Pancreas (tissue), 10 donors: ENCODE measurements at regions not wholly inside any gene's neighbourhood (a gene's known extent, or its start where the extent isn't known, plus 50 kb on each side); places are given as distances from the start of the nearest gene placed in this dataset.
"Not testable (repeated sequence)": the region's sequence is repeated elsewhere in the genome, so short reads cannot be mapped to it uniquely, and the experiment has no call there.

ENCODE experiments used
- ATAC-seq, 4 donors: fragments of 200-7000 bp; cut with Tn5 transposase; one replicate each; pipeline versions ENCODE4 v1.8.0 to v1.9.1; 2020; ENCODE audit warnings: mild to moderate bottlenecking in 4 of 4, moderate library complexity in 4 of 4
- DNase-seq, 6 donors: peaks; one replicate each; pipeline ENCODE4 v3.0.0-alpha.2; 2020
- FAIRE-seq: peaks from 2 replicates; lab custom pipeline; 2012; peaks lifted over from hg19 to GRCh38; lab: Jason Lieb, UNC
- H3K27ac ChIP-seq, 4 donors: fragments of 200-600 bp; sonication (generic); 1 replicate in 3 of 4; 2 replicates in 1 of 4; pipeline versions ENCODE4 v1.5.0 to v1.8.0; 2020
- H3K27me3 ChIP-seq, 4 donors: fragments of 200-600 bp; one replicate each; pipeline ENCODE4 v1.8.0; 2021
- H3K36me3 ChIP-seq, 3 donors: fragments of 200-600 bp; sonication (generic) in 1 of 3; one replicate each; pipeline versions ENCODE4 v1.5.0 to v1.8.0; 2020 to 2021
- H3K4me1 ChIP-seq, 3 donors: fragments of 200-600 bp; one replicate each; pipeline ENCODE4 v1.8.0; 2021
- H3K4me3 ChIP-seq, 4 donors: fragments of 200-600 bp; sonication (generic) in 2 of 4; one replicate each; pipeline versions ENCODE4 v1.5.0 to v1.8.0; 2020 to 2021
- H3K9me3 ChIP-seq, 4 donors: fragments of 200-600 bp; one replicate each; pipeline ENCODE4 v1.8.0; 2021
- WGBS, 2 donors: extraction: QIAGEN DNeasy Blood & Tissue Kit; methylation state at CpG; one replicate each; pipeline ENCODE4 v1.1.7; 2013; 5-methylcytosine and 5-hydroxymethylcytosine counted together
- intact Hi-C, 3 donors: fragments of 100-400 bp; cut with DNase I; formaldehyde crosslinking; loops; one replicate each; pipeline versions ENCODE4 v1.11.1 to v1.14.2; 2022
- TF ChIP-seq, protein P1 (sequence below), 4 donors: fragments of 200-600 bp; sonication (generic) in 3 of 4; IDR thresholded peaks; one replicate each; pipeline versions ENCODE4 v1.5.0 to v1.8.0; 2021; ENCODE audit warnings: antibody characterized with exemption in 4 of 4
- donor health status: healthy with polysubstance abuse.
- donor health status: DM: no; HTN: no; CAD: no; lungs with moderate emphysema.
- donor health status: DM: no; HTN: no; CAD: no.
- donor health status: control.
- donor health status: control.
- donor health status: Bipolar disorder and iron deficiency.
- donor health status: DM: yes; HTN: yes; CAD: no.
- donor health status: DM: no; HTN: no; CAD: no.
- donor health status: DM: no; HTN: no; CAD: no.
- donor health status: DM: yes; HTN: yes; CAD: no.

GRCh38 chr4:52512291-52512690, 146.8 kb downstream of the USP46 start:
- WGBS, 2 donors: 6 to 14% methylated on average over 2 of the region's 2 CpGs
- H3K27me3 ChIP-seq: no peaks in the 10 kb centered on the region
- intact Hi-C loops: no loop called here
- no peaks in the 10 kb centered on the region for H3K36me3 ChIP-seq
- H3K4me1 ChIP-seq: no peaks in the 10 kb centered on the region
- no peaks in the 10 kb centered on the region for H3K9me3 ChIP-seq
- H3K4me3 ChIP-seq: no peak overlapping the region
- DNase-seq (no peak), ATAC-seq (no peak), FAIRE-seq (no peak)
- H3K27ac ChIP-seq: no peak overlapping the region
- TF ChIP-seq, protein P1, sequence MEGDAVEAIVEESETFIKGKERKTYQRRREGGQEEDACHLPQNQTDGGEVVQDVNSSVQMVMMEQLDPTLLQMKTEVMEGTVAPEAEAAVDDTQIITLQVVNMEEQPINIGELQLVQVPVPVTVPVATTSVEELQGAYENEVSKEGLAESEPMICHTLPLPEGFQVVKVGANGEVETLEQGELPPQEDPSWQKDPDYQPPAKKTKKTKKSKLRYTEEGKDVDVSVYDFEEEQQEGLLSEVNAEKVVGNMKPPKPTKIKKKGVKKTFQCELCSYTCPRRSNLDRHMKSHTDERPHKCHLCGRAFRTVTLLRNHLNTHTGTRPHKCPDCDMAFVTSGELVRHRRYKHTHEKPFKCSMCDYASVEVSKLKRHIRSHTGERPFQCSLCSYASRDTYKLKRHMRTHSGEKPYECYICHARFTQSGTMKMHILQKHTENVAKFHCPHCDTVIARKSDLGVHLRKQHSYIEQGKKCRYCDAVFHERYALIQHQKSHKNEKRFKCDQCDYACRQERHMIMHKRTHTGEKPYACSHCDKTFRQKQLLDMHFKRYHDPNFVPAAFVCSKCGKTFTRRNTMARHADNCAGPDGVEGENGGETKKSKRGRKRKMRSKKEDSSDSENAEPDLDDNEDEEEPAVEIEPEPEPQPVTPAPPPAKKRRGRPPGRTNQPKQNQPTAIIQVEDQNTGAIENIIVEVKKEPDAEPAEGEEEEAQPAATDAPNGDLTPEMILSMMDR (IDR thresholded peaks at IDR 0.05): no peak

DNA sequence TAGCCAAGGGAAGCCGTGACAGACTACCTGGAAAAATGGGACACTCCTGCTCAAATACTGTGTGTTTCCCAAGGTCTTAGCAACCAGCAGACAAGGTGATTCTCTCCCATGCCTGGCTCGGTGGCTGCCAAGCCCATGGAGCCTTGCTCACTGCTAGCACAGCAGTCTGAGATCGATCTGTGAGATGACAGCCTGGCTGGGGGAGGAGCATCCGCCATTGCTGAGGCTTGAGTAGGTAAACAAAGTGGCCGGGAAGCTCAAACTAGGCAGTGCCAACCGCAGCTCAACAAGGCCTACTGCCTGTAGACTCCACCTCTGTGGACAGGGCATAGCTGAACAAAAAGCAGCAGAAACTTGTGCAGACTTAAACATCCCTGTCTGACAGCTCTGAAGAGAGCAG, 137.0 kb downstream of the USP46 start:
- intact Hi-C loops, H3K27ac ChIP-seq, H3K27me3 ChIP-seq, FAIRE-seq, H3K36me3 ChIP-seq, H3K4me3 ChIP-seq, H3K9me3 ChIP-seq, H3K4me1 ChIP-seq, ATAC-seq: not testable (repeated sequence)
- 21 to 26% methylated on average over 6 of the region's 6 CpGs for WGBS, 2 donors
- peak in 3 of 6 donors; percentile 7 to 35 (median 19) for DNase-seq

GRCh38 chr4:52529983-52530382, 129.1 kb downstream of the USP46 start:
- TF ChIP-seq, protein P1 (IDR thresholded peaks at IDR 0.05): no peak
- Histone ChIP-seq H3K4me3 (no peak overlapping the region), H3K4me1 (no peaks in the 10 kb centered on the region), H3K27me3 (no peaks in the 10 kb centered on the region), H3K36me3 (no peaks in the 10 kb centered on the region), H3K27ac (no peak overlapping the region), H3K9me3 (no peaks in the 10 kb centered on the region)
- WGBS, 2 donors: 78 to 80% methylated on average over 2 of the region's 2 CpGs
- DNase-seq (no peak), FAIRE-seq (no peak), ATAC-seq (no peak)
- intact Hi-C loops: no loop called here

DNA sequence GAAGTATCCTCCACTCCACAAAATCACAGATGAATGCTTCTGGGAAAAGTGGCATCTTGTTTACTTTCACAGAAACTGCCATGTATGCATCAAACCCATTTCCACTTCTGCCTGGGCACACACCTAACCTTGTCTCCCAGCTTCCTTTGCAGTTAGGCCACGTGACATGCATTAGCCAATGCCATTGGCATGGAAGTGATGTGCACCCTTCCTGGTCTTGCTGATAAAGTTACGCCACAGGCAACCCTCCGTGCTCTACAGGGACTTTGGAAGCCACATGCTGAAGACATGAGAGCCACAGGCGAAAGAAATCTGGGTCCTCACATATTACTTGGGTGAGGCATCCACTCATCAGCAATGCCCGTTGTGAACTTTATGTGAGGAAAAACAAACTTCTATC, 123.3 kb downstream of the USP46 start:
- 77 to 79% methylated on average over 5 of the region's 5 CpGs for WGBS, 2 donors

More for the DNA sequence above, 123.3 kb downstream of the USP46 start:
- no peaks in the 10 kb centered on the region for H3K4me1 ChIP-seq
- H3K36me3 ChIP-seq: no peaks in the 10 kb centered on the region
- intact Hi-C loops: no loop called here
- H3K9me3 ChIP-seq: no peaks in the 10 kb centered on the region
- H3K4me3 ChIP-seq: no peak overlapping the region
- ATAC-seq (no peak), DNase-seq (no peak), FAIRE-seq (no peak)
- no peak overlapping the region for H3K27ac ChIP-seq
- TF ChIP-seq, protein P1 (IDR thresholded peaks at IDR 0.05): no peak
- H3K27me3 ChIP-seq: no peaks in the 10 kb centered on the region
